Fibroblast of villous mesenchyme (primary cell): ENCODE measurements at regions not wholly inside any gene's neighbourhood (a gene's known extent, or its start where the extent isn't known, plus 50 kb on each side); places are given as distances from the start of the nearest gene placed in this dataset.
"Not testable (repeated sequence)": the region's sequence is repeated elsewhere in the genome, so short reads cannot be mapped to it uniquely, and the experiment has no call there.

Experiments used
- DNase-seq: peaks from one replicate; pipeline ENCODE4 v3.0.0-alpha.2; 2010; ENCODE audit warnings: low read depth
- H3K4me3 ChIP-seq: 2 replicates; pipeline ENCODE4 v1.5.1; 2011; ENCODE audit warnings: low read depth, mild to moderate bottlenecking, low read length
- CTCF ChIP-seq: IDR thresholded peaks from 2 replicates; pipeline ENCODE4 v1.5.1; 2012; ENCODE audit warnings: low read depth, mild to moderate bottlenecking, low read length; ENCODE audit not compliant: insufficient read depth

- no peak for TF ChIP-seq CTCF
- no peak overlapping the region for H3K4me3 ChIP-seq
These were observed 265.6 kb downstream of the TDRD3 start for GRCh38 chr13:60662595-60662994.

GRCh38 chr13:60661521-60661920, 264.5 kb downstream of the TDRD3 start:
- no peak overlapping the region for H3K4me3 ChIP-seq
- no peak for TF ChIP-seq CTCF
- DNase-seq: no peak

More at GRCh38 chr13:60662595-60662994, 265.6 kb downstream of the TDRD3 start:
- DNase-seq: no peak

DNA sequence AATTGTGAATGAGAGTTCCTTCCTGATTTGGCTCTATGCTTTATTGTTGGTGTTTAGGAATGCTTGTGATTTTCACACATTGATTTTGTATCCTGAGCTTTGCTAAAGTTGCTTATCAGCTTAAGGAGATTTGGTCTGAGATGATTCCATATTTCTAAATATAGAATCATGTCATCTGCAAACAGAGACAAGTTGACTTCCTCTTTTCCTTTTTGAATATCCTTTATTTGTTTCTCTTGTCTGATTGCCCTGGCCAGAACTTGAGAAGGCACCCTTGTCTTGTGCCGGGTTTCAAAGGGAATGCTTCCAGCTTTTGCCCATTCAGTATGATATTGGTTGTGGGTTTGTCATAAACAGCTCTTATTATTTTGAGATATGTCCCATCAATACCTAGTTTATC, 260.6 kb downstream of the TDRD3 start:
- not testable (repeated sequence) for DNase-seq, H3K4me3 ChIP-seq

GRCh38 chr13:60655256-60655655, 258.2 kb downstream of the TDRD3 start:
- no peak for TF ChIP-seq CTCF
- H3K4me3 ChIP-seq: no peak overlapping the region
- DNase-seq: no peak

DNA sequence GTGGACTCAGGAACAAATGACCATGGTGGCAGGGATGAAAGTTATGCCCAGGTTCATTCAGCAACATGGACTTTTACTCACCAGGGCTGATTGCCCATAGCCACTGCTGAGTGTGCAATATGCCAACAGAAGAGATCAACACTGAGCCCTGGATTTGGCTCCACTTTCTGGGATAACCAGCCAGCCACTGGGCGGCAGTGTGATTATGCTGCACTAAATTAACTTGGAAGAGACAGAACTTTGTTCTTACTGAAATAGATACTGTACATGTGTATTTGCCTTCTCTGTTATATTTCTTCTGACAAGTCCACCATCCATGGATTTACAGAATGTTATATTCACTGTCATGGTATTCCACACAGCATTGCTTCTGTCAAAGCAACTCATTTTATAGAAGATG, 257.4 kb downstream of the TDRD3 start:
- no peak overlapping the region for H3K4me3 ChIP-seq
- DNase-seq: peak; percentile 1
- no peak for TF ChIP-seq CTCF

- no peak for TF ChIP-seq CTCF
- DNase-seq: no peak
- no peak overlapping the region for H3K4me3 ChIP-seq
These were observed 250.5 kb downstream of the TDRD3 start for GRCh38 chr13:60647547-60647946.

- H3K4me3 ChIP-seq: no peak overlapping the region
- TF ChIP-seq CTCF: no peak
- DNase-seq: no peak
These were observed 249.6 kb downstream of the TDRD3 start for GRCh38 chr13:60646620-60647019.
